H54 (cell line): ENCODE measurements at regions not wholly inside any gene's neighbourhood (a gene's known extent, or its start where the extent isn't known, plus 50 kb on each side); places are given as distances from the start of the nearest gene placed in this dataset.
"Not testable (repeated sequence)": the region's sequence is repeated elsewhere in the genome, so short reads cannot be mapped to it uniquely, and the experiment has no call there.

ENCODE experiments used
- DNase-seq: peaks from one replicate; pipeline ENCODE4 v3.0.0; 2011; ENCODE audit warnings: low spot score, mixed read lengths; ENCODE audit not compliant: insufficient read length
- FAIRE-seq: peaks from 3 replicates; lab custom pipeline; 2011; peaks lifted over from hg19 to GRCh38; lab: Jason Lieb, UNC
- POLR2A ChIP-seq: IDR thresholded peaks from 2 replicates; pipeline ENCODE4 v1.6.1; 2011; ENCODE audit warnings: low read depth, mild to moderate bottlenecking, low read length

- FAIRE-seq, result no peak
Measured at GRCh38 chr12:42908712-42909111, 319.2 kb upstream of the PRICKLE1 start.

GRCh38 chr12:42906801-42907200, 317.3 kb upstream of the PRICKLE1 start:
- FAIRE-seq, DNase-seq: not testable (repeated sequence)

More at GRCh38 chr12:42908712-42909111, 319.2 kb upstream of the PRICKLE1 start:
- TF ChIP-seq POLR2A, result no peak
- no peak for DNase-seq

- no peak for FAIRE-seq
- no peak for TF ChIP-seq POLR2A
- DNase-seq, result no peak
Measured at GRCh38 chr12:42905419-42905705, 315.8 kb upstream of the PRICKLE1 start.

- DNase-seq (no peak), FAIRE-seq (no peak)
- TF ChIP-seq POLR2A, result no peak
Measured at GRCh38 chr12:42904683-42905418, 315.3 kb upstream of the PRICKLE1 start.

- no peak for TF ChIP-seq POLR2A
- FAIRE-seq, result no peak
- no peak for DNase-seq
Measured at GRCh38 chr12:42903736-42904135, 314.2 kb upstream of the PRICKLE1 start.

- TF ChIP-seq POLR2A, result no peak
- FAIRE-seq (no peak), DNase-seq (no peak)
Measured at GRCh38 chr12:42902001-42902400, 312.5 kb upstream of the PRICKLE1 start.

GRCh38 chr12:42893803-42894202, 304.3 kb upstream of the PRICKLE1 start:
- no peak for TF ChIP-seq POLR2A
- DNase-seq, result no peak
- no peak for FAIRE-seq

GRCh38 chr12:42892702-42893551, 303.4 kb upstream of the PRICKLE1 start:
- FAIRE-seq (no peak), DNase-seq (no peak)
- TF ChIP-seq POLR2A, result no peak

- no peak for FAIRE-seq
- DNase-seq, result no peak
- no peak for TF ChIP-seq POLR2A
Measured at GRCh38 chr12:42887657-42888056, 298.1 kb upstream of the PRICKLE1 start.

GRCh38 chr12:42886160-42886559, 296.6 kb upstream of the PRICKLE1 start:
- DNase-seq (no peak), FAIRE-seq (no peak)
- TF ChIP-seq POLR2A, result no peak

GRCh38 chr12:42885677-42886076, 296.1 kb upstream of the PRICKLE1 start:
- FAIRE-seq (no peak), DNase-seq (no peak)
- no peak for TF ChIP-seq POLR2A

- TF ChIP-seq POLR2A, result no peak
- no peak for DNase-seq
- FAIRE-seq, result no peak
Measured at GRCh38 chr12:42884116-42884515, 294.6 kb upstream of the PRICKLE1 start.

GRCh38 chr12:42873401-42873800, 283.9 kb upstream of the PRICKLE1 start:
- DNase-seq (no peak), FAIRE-seq (no peak)
- no peak for TF ChIP-seq POLR2A

- TF ChIP-seq POLR2A, result no peak
- DNase-seq, result no peak
- no peak for FAIRE-seq
Measured at GRCh38 chr12:42871816-42872215, 282.3 kb upstream of the PRICKLE1 start.

- DNase-seq (no peak), FAIRE-seq (no peak)
- TF ChIP-seq POLR2A, result no peak
Measured at GRCh38 chr12:42868291-42868690, 278.7 kb upstream of the PRICKLE1 start.

- DNase-seq (no peak), FAIRE-seq (no peak)
- no peak for TF ChIP-seq POLR2A
Measured at GRCh38 chr12:42865282-42865681, 275.7 kb upstream of the PRICKLE1 start.
